GM12864 (cell line): ENCODE measurements at regions not wholly inside any gene's neighbourhood (a gene's known extent, or its start where the extent isn't known, plus 50 kb on each side); places are given as distances from the start of the nearest gene placed in this dataset.

ENCODE experiments used
- DNase-seq: peaks from one replicate; pipeline ENCODE4 v3.0.0-alpha.2; 2011; ENCODE audit warnings: low read depth
- H3K4me3 ChIP-seq: 2 replicates; pipeline ENCODE4 v1.5.1; 2011; ENCODE audit warnings: mild to moderate bottlenecking, low read depth, low read length, control low read depth
- TF ChIP-seq, protein P1 (sequence below): IDR thresholded peaks from 2 replicates; pipeline ENCODE4 v1.5.1; 2011; ENCODE audit warnings: low read depth, mild to moderate bottlenecking, moderate library complexity, low read length, control low read depth, inconsistent platforms; ENCODE audit errors: missing control alignments

DNA sequence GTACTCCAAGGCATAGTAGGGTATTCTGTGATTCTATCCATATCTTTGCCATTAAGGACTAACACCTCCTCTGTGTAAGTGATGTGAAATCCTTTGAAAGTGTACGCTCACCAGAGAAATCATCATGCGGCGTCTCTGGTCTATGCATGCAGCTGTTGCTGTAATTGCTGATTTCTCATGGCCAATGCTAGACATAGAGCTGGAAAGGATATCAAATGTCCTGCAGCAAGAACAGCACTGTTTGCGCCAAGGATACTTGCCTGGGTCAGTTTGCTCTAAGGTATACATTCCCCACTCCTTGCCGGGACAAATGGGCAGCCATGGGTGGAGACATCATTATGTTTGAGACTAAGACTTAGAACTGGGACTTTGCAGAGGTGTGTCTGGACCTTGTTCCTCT is 896.4 kb downstream of the BCL11B start:
- DNase-seq, result no peak
- TF ChIP-seq, protein P1, sequence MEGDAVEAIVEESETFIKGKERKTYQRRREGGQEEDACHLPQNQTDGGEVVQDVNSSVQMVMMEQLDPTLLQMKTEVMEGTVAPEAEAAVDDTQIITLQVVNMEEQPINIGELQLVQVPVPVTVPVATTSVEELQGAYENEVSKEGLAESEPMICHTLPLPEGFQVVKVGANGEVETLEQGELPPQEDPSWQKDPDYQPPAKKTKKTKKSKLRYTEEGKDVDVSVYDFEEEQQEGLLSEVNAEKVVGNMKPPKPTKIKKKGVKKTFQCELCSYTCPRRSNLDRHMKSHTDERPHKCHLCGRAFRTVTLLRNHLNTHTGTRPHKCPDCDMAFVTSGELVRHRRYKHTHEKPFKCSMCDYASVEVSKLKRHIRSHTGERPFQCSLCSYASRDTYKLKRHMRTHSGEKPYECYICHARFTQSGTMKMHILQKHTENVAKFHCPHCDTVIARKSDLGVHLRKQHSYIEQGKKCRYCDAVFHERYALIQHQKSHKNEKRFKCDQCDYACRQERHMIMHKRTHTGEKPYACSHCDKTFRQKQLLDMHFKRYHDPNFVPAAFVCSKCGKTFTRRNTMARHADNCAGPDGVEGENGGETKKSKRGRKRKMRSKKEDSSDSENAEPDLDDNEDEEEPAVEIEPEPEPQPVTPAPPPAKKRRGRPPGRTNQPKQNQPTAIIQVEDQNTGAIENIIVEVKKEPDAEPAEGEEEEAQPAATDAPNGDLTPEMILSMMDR, result no peak
- H3K4me3 ChIP-seq, result no peak overlapping the region

DNA sequence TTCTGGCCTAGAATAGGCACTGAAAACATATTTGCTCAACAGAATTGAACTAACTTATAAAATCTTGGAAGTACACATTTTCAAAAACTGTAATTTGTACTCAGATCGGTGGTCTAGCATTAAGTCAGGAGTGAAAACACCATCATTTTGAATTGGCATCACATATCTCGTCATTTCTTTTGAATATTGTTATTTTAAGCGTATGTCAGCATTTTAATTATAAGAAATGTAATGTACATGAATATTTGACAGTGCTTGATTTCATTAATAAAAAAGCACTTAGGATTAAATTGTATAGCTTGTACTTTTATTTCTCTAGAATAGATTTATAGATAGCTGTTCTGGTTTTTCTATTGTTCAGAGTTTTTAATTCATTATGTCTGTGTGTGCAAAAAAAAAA is 892.2 kb downstream of the BCL11B start:
- TF ChIP-seq, protein P1, result no peak
- no peak for DNase-seq
- no peak overlapping the region for H3K4me3 ChIP-seq

DNA sequence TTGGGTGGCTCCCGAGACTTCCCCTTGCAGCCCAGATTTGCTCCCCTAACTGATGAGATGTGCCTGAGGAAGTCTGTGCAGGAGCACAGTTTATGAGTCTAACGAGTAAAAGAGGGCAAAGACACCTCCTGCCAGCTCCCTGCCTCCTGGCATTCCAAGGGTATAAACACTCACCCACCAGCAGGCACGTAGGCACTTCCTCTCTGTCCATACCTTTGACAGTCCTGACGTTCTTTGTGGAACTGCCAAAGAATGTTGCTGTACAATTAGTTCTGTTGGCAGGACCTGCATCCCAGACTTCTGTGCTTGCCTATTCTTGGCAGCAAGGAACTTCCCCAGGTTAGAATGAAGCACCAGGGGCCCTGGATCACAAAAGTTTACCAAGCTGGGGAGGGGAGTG is 889.3 kb downstream of the BCL11B start:
- H3K4me3 ChIP-seq, result no peak overlapping the region
- TF ChIP-seq, protein P1, result no peak
- DNase-seq, result no peak

DNA sequence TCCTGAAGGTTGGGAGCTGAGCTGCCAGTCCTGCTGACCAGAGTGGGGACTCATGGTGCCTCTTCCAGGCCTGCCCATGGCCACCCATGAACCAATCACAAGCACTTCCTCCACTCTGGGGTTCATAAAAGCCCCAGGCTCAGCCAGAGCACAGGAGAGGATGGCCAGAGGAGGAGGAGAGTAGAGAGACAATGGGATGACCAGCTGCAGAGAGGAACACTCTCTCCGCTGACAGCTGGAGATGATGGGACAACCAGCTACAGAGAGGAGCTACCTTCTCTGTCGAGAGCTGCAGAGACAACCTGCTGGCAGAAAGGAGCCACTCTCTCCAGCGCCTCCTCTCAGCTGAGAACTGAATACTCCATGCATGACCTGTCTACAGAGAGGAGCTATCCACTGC is 886.1 kb downstream of the BCL11B start:
- no peak overlapping the region for H3K4me3 ChIP-seq
- DNase-seq, result no peak
- TF ChIP-seq, protein P1, result no peak

DNA sequence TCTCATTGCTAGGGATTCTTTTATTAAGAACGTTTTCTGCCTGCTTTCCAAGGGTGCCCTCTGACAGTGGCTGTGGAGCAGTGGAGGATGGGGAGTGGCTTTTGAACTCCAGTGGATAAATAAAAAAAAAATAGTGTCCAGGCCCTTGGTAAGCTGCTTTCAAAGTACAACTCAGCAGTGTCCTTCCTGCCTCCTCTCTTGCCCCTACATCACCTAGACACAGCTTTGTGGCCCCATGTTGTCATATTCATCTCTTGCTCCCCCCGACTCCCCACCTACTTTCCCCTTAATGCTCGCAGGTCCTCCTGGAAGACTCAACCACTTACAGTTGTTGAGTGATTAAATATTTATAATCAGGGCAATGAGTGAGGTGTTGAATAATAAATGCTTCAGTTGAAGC is 880.9 kb downstream of the BCL11B start:
- H3K4me3 ChIP-seq, result no peak overlapping the region
- TF ChIP-seq, protein P1, result no peak
- DNase-seq, result no peak

DNA sequence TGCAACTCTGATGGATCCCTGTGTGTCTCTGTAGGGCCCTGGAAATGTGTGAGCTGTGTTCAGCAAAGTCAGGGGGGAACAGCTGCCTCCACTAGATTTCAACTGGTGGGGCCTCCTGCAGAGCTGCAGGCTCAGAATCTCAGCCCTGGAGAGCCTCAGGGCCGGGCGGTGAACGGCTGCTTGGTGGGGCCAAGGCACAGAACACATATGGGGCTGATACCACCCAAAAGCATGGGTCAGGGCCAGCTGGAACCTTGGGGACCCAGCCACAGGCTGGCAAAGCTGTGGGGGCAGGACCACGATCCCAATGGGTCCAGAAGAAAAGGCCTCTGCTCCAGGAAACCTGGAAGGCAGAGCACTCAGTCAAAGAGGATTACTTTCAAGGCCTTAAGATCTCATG is 878.5 kb downstream of the BCL11B start:
- no peak for DNase-seq
- H3K4me3 ChIP-seq, result no peak overlapping the region
- TF ChIP-seq, protein P1, result no peak

DNA sequence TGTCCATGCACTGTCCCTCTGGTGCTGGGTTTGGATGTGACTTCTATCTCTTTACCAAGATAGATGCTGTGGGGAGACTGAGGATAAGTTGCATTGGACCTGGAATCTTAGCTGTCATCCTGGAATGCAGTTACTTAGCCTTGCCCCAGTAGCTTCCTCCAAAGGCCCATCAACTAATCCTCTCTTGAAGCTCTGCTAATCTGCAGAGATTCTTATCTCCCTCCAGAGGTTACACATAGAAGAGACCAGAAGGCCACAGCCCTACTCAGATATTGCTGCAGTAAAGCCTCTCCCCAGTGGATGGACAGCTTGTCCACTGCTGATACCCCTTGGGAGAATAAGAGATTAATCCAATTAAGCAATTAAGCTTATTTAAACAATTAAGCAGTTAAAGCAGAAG is 867.2 kb downstream of the BCL11B start:
- no peak for DNase-seq
- TF ChIP-seq, protein P1, result no peak
- no peak overlapping the region for H3K4me3 ChIP-seq
